ENCODE measurements at regions not wholly inside any gene's neighbourhood (a gene's known extent, or its start where the extent isn't known, plus 50 kb on each side); places are given as distances from the start of the nearest gene placed in this dataset.

DNA sequence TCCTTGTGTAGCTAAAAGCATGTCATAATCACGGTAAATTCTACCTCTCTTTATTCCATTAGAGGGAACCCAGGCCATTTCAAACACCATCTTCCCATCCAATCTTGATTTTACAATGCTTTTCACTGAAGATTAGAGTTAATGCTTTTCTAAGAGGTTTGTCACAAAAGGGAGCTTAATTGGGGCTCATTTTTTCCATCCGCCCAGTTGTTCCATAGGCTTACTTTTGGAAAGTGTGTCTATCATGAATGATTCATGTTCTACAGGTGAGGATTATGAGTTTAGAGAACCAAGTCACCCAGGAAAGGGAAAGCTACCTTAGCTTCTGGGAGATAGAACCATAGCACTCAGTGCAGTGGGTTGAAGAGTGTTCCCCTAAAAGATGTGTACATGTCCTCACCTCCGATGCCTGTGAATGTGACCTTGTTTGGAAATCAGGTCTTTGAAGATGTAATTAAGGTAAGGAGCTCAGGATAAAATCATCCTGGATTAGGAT is 286.9 kb upstream of the RUNX1 start:
- Histone ChIP-seq H3K4me1 (no peaks in the 10 kb centered on the region), H3K4me3 (no peak overlapping the region), H3K36me3 (no peaks in the 10 kb centered on the region), H3K27ac (no peak overlapping the region), H3K27me3 (no peaks in the 10 kb centered on the region), H3K9me3 (no peaks in the 10 kb centered on the region)
- no peak for TF ChIP-seq POLR2A (IDR thresholded peaks at IDR 0.05)
- TF ChIP-seq, protein P1, sequence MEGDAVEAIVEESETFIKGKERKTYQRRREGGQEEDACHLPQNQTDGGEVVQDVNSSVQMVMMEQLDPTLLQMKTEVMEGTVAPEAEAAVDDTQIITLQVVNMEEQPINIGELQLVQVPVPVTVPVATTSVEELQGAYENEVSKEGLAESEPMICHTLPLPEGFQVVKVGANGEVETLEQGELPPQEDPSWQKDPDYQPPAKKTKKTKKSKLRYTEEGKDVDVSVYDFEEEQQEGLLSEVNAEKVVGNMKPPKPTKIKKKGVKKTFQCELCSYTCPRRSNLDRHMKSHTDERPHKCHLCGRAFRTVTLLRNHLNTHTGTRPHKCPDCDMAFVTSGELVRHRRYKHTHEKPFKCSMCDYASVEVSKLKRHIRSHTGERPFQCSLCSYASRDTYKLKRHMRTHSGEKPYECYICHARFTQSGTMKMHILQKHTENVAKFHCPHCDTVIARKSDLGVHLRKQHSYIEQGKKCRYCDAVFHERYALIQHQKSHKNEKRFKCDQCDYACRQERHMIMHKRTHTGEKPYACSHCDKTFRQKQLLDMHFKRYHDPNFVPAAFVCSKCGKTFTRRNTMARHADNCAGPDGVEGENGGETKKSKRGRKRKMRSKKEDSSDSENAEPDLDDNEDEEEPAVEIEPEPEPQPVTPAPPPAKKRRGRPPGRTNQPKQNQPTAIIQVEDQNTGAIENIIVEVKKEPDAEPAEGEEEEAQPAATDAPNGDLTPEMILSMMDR (IDR thresholded peaks at IDR 0.05) = no peak
- no peak for DNase-seq
- no peak for ATAC-seq
- intact Hi-C loops (cut with DNase I) = loop anchor here in 1 of 2 donors (10.0 kb wide), 1 partner anchor 61 kb away; no protein-coding TSS in a partner anchor
- WGBS (ENCODE audit: insufficient coverage, low coverage, low lambda C conversion rate, missing lambda C conversion rate) = 88% methylated on average over 3 of the region's 3 CpGs

DNA sequence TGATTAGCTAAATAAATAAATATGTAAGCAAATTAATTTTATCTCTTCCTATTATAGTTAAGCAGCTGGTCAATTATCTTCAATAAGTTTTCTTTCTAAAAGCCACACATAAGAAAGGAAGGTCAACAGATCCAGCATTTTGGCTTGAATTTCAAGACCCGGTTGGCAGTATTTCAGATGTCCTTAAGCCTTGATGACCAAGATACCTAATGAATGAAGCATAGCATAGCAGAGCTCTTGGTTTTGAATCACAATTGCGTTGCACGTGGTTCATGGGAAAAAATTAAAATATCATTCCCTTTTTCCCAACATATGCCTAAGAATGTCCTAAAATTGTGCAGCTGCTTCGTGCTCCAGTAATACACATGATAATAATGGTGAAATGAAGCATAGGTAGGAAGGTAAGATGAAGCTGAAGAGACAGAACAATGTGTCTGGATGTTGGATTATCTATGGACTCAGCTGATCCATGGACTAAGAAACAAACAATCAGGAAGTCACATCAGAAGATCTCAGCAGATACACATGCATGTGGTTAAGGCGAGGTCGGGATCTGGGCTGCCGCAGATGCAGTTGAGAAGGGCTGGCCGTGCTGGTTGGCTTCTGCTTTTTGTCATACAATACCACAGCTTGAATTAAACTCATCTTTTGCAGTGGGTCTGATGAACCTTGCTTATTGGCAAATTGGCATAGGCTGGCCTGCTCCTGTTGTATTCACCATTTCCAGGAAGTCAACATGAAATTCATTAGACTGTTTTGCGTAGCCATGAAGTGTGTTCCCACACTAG is 284.9 kb upstream of the RUNX1 start:
- H3K36me3 ChIP-seq = no peaks in the 10 kb centered on the region
- intact Hi-C loops (cut with DNase I) = loop anchor here in 1 of 2 donors (10.0 kb wide), 1 partner anchor 59 kb away; no protein-coding TSS in a partner anchor
- no peaks in the 10 kb centered on the region for H3K9me3 ChIP-seq
- no peak for ATAC-seq
- no peak for TF ChIP-seq POLR2A (IDR thresholded peaks at IDR 0.05)
- TF ChIP-seq, protein P1 (IDR thresholded peaks at IDR 0.05) = no peak
- no peak overlapping the region for H3K4me3 ChIP-seq
- H3K27ac ChIP-seq = no peak overlapping the region
- DNase-seq = no peak
- 75% methylated on average over 6 of the region's 9 CpGs for WGBS (ENCODE audit: insufficient coverage, low coverage, low lambda C conversion rate, missing lambda C conversion rate)
- no peaks in the 10 kb centered on the region for H3K4me1 ChIP-seq
- no peaks in the 10 kb centered on the region for H3K27me3 ChIP-seq

DNA sequence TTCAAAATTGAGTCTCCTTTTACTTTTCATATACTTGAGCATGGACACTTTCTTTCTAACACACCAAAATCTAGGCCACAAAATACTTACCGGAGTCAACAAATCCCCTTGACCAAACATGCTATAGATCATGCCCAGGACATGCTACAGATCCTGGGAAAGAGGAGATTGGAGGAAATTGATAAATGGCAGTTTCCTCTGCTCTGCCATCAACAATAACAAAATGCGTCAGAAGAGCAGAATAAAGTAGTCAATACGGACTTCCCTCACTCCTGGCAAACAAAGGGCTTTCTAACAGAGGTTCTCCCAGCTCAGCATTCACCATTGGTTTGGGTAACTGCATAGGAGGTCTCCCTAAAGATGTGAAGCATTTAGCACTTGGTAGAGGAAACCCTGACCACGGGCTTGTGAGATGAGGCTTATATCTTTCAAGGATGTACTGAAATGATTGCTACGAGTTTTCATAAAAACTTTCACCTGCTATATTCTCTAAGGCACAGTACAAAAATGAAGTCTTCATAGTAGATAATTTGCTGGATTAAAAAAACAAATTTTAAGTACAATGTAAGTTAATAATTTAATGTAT is 283.8 kb upstream of the RUNX1 start:
- intact Hi-C loops (cut with DNase I) = loop anchor here in 1 of 2 donors (10.0 kb wide), 1 partner anchor 58 kb away; no protein-coding TSS in a partner anchor
- no peak for ATAC-seq

DNA sequence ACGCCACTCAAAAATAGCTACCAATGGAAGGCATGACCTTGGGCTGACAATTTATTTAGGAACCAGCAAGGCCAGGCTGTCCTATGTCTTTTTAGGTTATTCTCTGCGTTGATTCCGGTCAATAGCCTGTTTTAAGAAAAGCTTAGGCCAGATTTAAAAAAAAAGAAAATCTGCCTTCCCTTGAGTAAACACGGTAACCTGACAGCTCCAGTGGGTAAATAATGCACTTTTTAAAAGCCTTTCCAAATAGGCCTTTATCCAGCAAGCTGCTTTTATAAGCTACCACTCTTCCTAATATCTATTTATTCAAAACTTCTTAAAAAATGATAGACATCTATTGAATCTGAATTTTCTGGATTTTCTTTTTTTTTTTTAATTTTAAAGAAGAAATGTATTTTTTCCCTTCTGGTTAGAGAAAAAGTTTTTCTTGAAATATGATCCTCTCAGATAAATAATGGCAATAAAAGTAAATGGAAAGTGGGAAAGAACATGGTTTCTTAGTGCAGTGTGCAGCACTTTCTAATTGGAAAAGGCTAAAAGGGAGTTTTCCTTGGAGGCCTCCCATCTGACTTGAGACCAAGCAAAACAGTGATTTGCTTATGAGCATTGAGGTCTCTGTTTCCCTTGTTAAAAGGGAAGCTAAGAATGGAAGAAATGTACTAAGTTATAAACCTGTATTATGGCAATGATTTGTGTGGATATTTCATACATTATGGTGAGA is 281.0 kb upstream of the RUNX1 start:
- H3K27me3 ChIP-seq = no peaks in the 10 kb centered on the region
- no peaks in the 10 kb centered on the region for H3K4me1 ChIP-seq
- no peak for ATAC-seq
- intact Hi-C loops (cut with DNase I) = loop anchor here in 1 of 2 donors (10.0 kb wide), 1 partner anchor 55 kb away; no protein-coding TSS in a partner anchor
- DNase-seq = no peak
- no peak for TF ChIP-seq POLR2A (IDR thresholded peaks at IDR 0.05)
- TF ChIP-seq, protein P1 (IDR thresholded peaks at IDR 0.05) = no peak
- H3K27ac ChIP-seq = no peak overlapping the region
- H3K4me3 ChIP-seq = no peak overlapping the region
- WGBS (ENCODE audit: insufficient coverage, low coverage, low lambda C conversion rate, missing lambda C conversion rate) = 68% methylated on average over 4 of the region's 4 CpGs
- no peaks in the 10 kb centered on the region for H3K9me3 ChIP-seq
- no peaks in the 10 kb centered on the region for H3K36me3 ChIP-seq

More for the DNA sequence above, 283.8 kb upstream of the RUNX1 start:
- TF ChIP-seq, protein P1 (IDR thresholded peaks at IDR 0.05) = no peak
- TF ChIP-seq POLR2A (IDR thresholded peaks at IDR 0.05) = no peak
- H3K27me3 ChIP-seq = no peaks in the 10 kb centered on the region
- DNase-seq = no peak
- no peak overlapping the region for H3K4me3 ChIP-seq
- no peaks in the 10 kb centered on the region for H3K9me3 ChIP-seq
- WGBS (ENCODE audit: insufficient coverage, low coverage, low lambda C conversion rate, missing lambda C conversion rate) = 57% methylated on average over 5 of the region's 5 CpGs
- no peaks in the 10 kb centered on the region for H3K4me1 ChIP-seq
- H3K36me3 ChIP-seq = no peaks in the 10 kb centered on the region
- no peak overlapping the region for H3K27ac ChIP-seq
